Common myeloid progenitor, CD34-positive (primary cell): ENCODE measurements at regions not wholly inside any gene's neighbourhood (a gene's known extent, or its start where the extent isn't known, plus 50 kb on each side); places are given as distances from the start of the nearest gene placed in this dataset.
A peak's percentile ranks its signal among the peaks of the same experiment; 100 is the strongest.

Experiments
- CTCF ChIA-PET: fragments of 350-600 bp; sonication (Branson Sonifier 250); formaldehyde crosslinking; loops from one replicate; lab custom pipeline; 2021; ENCODE audit warnings: antibody characterized with exemption; lab: Charles Lee
- POLR2A ChIA-PET: fragments of 350-600 bp; sonication (Branson Sonifier 250); formaldehyde crosslinking; loops from one replicate; lab custom pipeline; 2021; ENCODE audit warnings: antibody characterized with exemption; lab: Charles Lee
- DNase-seq, 3 donors: peaks; one replicate each; pipeline versions ENCODE4 v3.0.0 to v3.0.0-alpha.2; 2013
- H3K27ac ChIP-seq, 2 experiments: 1 replicate in 1 of 2; 2 replicates in 1 of 2; pipeline ENCODE4 v1.7.0; 2013; ENCODE audit warnings: inconsistent platforms in 2 of 2, low read length in 2 of 2, mild to moderate bottlenecking in 2 of 2, low read depth in 1 of 2, moderate library complexity in 1 of 2; ENCODE audit not compliant: severe bottlenecking in 2 of 2, insufficient read depth in 1 of 2, poor library complexity in 1 of 2
- H3K27me3 ChIP-seq, 5 experiments: replicated peaks in 2 of 5; 1 replicate in 3 of 5; 2 replicates in 2 of 5; pipeline versions ENCODE4 v1.6.1 to v1.7.0; 2013; ENCODE audit warnings: low read length in 4 of 5, mild to moderate bottlenecking in 2 of 5, moderate library complexity in 2 of 5, inconsistent platforms in 1 of 5; ENCODE audit not compliant: insufficient read depth in 5 of 5, control insufficient read depth in 4 of 5
- H3K36me3 ChIP-seq, 4 experiments: 1 replicate in 2 of 4; 2 replicates in 2 of 4; pipeline versions ENCODE4 v1.6.1 to v1.7.0; 2013; ENCODE audit warnings: low read length in 3 of 4, control low read depth in 1 of 4, mild to moderate bottlenecking in 1 of 4; ENCODE audit not compliant: control insufficient read depth in 4 of 4, insufficient read depth in 4 of 4
- H3K4me1 ChIP-seq, 4 experiments: 1 replicate in 3 of 4; 2 replicates in 1 of 4; pipeline versions ENCODE4 v1.6.1 to v1.7.1; 2013; ENCODE audit warnings: low read length in 3 of 4, mild to moderate bottlenecking in 3 of 4, control low read depth in 1 of 4, inconsistent platforms in 1 of 4, moderate library complexity in 1 of 4; ENCODE audit not compliant: control insufficient read depth in 4 of 4, insufficient read depth in 4 of 4; ENCODE audit errors: control extremely low read depth in 1 of 4
- H3K4me3 ChIP-seq, 7 experiments: 1 replicate in 4 of 7; 2 replicates in 3 of 7; pipeline versions ENCODE4 v1.5.1 to v1.7.0; 2013; ENCODE audit warnings: mild to moderate bottlenecking in 7 of 7, low read length in 6 of 7, moderate library complexity in 6 of 7, inconsistent platforms in 2 of 7, low read depth in 2 of 7, control low read depth in 1 of 7; ENCODE audit not compliant: insufficient read depth in 4 of 7, control insufficient read depth in 1 of 7; ENCODE audit errors: extremely low read depth in 1 of 7
- H3K9me3 ChIP-seq, 5 experiments: 1 replicate in 4 of 5; 2 replicates in 1 of 5; pipeline versions ENCODE4 v1.6.1 to v1.7.1; 2013; ENCODE audit warnings: low read length in 4 of 5, mild to moderate bottlenecking in 2 of 5, inconsistent platforms in 1 of 5, low read depth in 1 of 5, moderate library complexity in 1 of 5; ENCODE audit not compliant: control insufficient read depth in 4 of 5, insufficient read depth in 2 of 5; ENCODE audit errors: control extremely low read depth in 1 of 5
- WGBS: methylation state at CpG from one replicate; pipeline ENCODE4 v1.1.5; 2013; ENCODE audit not compliant: insufficient coverage; 5-methylcytosine and 5-hydroxymethylcytosine counted together

DNA sequence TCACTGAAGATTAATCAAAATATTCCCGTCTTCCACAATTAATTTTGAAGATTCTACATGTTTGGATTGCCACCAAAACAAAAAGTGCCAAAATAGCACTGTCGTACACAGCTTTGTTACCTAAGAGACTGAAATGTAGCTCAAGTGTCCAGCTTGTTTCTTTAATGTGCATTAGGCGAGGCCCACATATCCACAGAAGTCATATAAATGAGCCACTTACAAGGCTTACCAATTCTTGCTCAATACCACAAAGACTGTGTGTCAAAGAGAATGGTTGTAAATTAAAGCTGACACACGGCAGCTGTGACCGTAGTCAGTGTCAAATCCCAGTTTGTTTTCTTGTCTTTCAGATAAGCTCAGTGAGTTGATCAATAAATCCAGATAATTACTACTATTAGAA is 639.4 kb upstream of the TBL1XR1 start:
- WGBS: 87% methylated on average over 2 of the region's 5 CpGs
- peak in 2 of 3 donors; percentile 61 to 69 for DNase-seq
- POLR2A ChIA-PET: no interaction called here
- Histone ChIP-seq H3K27ac (no peak overlapping the region), H3K36me3 (no peaks in the 10 kb centered on the region), H3K4me3 (no peak overlapping the region), H3K4me1 (peaks cover 11 to 51% (median 42%) of the 10 kb centered on the region in 4 experiments), H3K9me3 (no peaks in the 10 kb centered on the region), H3K27me3 (no peaks in the 10 kb centered on the region)
- CTCF ChIA-PET: no interaction called here

DNA sequence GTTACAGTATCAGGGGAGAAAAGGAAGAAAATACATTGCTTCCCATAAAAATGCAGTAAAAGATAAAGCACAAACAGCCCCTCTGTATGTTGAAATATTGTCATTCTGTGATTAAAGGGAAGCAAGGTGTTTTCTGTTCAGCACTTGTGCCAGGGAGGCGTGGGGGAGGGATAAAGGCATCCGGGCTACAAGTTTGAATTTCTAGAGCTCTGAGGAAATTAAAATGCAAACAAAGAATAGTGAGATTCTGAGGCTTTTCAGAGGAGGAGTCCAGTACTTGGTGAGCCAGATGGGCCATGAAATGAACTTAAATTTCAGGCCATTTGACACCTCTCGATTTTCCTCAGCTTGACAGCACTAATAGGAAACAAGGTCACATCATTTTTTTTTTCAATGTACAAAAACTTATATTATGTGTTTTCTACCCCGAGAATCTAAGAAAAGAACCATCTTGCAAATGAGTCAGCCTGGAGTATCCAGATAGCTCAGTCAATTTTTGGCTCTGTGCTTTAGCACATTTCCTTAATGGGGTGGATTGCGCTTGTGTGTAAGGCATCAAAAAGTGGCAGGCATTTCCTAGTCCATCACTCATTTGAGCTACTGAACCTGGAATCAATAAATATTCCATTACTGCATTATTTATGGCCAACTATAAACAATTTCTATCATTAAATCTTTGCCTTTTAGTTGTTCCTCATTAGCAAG is 640.8 kb upstream of the TBL1XR1 start:
- CTCF ChIA-PET: no interaction called here
- H3K4me1 ChIP-seq: peaks cover 9 to 48% (median 40%) of the 10 kb centered on the region in 4 experiments
- WGBS: 35% methylated on average over 3 of the region's 5 CpGs

DNA sequence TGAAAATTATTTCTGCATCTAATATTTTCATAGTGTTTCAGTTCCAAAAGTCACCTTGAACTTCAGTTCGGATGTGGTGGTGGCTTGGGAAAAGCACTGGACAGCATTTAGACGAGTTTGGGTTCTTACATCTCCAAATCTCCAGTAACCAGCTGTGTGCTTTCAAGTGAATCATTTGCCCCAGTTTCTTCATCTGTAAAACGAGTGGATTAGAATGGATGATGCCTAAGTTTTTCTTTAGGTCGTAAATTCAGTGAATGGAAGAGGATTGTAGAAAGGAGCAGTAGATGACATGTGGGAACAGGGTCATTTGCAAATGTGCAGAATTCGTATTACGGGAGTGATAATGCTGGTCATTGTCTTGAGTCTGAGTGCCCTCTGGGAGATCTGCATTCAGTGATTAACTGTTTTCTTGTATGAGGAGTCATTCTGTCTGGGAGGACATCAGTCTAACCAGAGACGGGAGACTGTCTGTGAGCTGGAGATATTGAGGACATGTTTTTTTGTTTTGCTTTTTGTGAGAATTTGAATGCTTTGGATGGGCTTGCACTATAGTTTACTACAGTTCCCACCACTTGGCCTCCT is 641.6 kb upstream of the TBL1XR1 start:
- CTCF ChIA-PET: interaction anchor here (1.1 kb wide), 1 partner anchor 13 kb away, joined by 3 read pairs; no protein-coding TSS in a partner anchor
- Histone ChIP-seq H3K27ac (no peak overlapping the region), H3K9me3 (no peaks in the 10 kb centered on the region), H3K4me1 (peaks cover 8 to 47% (median 35%) of the 10 kb centered on the region in 4 experiments), H3K4me3 (no peak overlapping the region), H3K27me3 (no peaks in the 10 kb centered on the region), H3K36me3 (no peaks in the 10 kb centered on the region)
- POLR2A ChIA-PET: no interaction called here
- no peak for DNase-seq
- 100% methylated on average over 6 of the region's 7 CpGs for WGBS

More for the DNA sequence above, 640.8 kb upstream of the TBL1XR1 start:
- Histone ChIP-seq H3K27ac (no peak overlapping the region), H3K36me3 (no peaks in the 10 kb centered on the region), H3K4me3 (no peak overlapping the region), H3K27me3 (no peaks in the 10 kb centered on the region), H3K9me3 (no peaks in the 10 kb centered on the region)
- POLR2A ChIA-PET: interaction anchor here (0.6 kb wide), 1 partner anchor 15 kb away, joined by 4 read pairs; no protein-coding TSS in a partner anchor
- peak in 2 of 3 donors; percentile 46 to 53 for DNase-seq

DNA sequence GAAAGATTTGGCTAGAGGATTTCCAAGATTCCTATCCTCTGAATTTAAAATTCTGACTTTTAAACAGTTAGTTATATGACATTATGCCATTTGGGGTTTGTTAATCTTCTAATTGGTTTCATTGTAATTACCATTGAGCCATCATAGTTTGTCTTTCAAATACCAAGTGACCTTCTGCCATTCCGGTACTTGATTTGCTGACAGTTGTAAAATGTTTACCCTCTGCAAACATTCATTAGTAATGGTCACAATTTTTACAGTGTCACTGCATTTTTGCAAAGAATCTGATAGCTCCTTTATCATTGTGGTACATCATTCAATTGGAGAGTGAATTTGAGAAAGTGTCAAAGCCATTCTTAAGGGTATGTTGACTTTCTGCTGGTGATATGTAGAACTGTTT is 645.0 kb upstream of the TBL1XR1 start:
- Histone ChIP-seq H3K4me1 (peaks cover 8 to 23% (median 15%) of the 10 kb centered on the region in 4 experiments), H3K4me3 (no peak overlapping the region), H3K36me3 (no peaks in the 10 kb centered on the region), H3K9me3 (no peaks in the 10 kb centered on the region), H3K27me3 (no peaks in the 10 kb centered on the region), H3K27ac (no peak overlapping the region)
- CTCF ChIA-PET: no interaction called here
- no CpG with 5 or more reads among the region's 1 CpG for WGBS
- POLR2A ChIA-PET: no interaction called here
- no peak for DNase-seq

DNA sequence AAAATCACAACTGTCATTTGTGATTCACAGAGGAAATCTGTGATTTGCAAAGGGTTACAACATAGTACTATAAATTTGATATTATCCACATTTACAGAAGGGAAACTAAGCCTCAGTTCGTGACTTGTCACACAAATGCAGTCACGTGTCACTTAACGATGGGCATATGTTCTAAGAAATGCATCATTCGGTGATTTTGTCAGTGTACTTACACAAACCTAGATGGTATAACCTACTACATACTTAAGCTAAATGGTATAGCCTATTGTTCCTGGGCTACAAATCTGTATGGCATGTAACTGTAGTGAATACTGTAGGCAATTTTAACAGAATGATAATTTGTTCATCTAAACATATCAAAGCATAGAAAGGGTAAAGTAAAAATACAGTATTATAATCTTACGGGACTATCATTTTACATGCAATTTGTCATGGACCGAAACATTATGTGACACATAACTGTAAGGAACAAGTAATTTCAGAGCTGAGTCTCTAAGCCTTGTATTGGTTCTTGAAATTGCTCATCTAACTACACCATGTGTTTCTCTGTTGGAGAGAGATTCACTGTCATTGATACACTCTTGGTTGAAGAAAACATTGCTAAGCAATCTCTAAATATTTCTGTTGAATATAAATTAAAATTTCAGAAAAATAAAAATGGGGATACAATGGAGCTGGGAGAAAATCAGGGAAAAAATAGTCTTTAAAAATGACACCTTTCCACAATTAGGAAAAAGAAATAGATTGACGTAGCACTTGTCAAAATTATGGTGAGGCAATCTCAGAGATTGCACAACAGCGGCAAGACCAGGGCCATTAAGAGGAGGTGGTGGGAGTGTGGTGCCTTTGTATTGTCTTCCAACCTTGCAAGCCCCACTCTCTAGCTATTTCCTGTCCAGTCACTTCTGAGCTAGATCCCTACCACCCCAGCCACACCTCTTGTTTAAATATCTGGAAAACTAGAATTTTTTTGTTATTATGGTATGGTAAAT is 645.8 kb upstream of the TBL1XR1 start:
- CTCF ChIA-PET: interaction anchor here (2.0 kb wide), 1 partner anchor 8 kb away, joined by 6 read pairs; no protein-coding TSS in a partner anchor
- H3K4me3 ChIP-seq: no peak overlapping the region
- POLR2A ChIA-PET: no interaction called here
- 100% methylated on average over 3 of the region's 8 CpGs for WGBS
- no peaks in the 10 kb centered on the region for H3K36me3 ChIP-seq
- no peak for DNase-seq
- no peak overlapping the region for H3K27ac ChIP-seq
- peaks cover 3 to 16% (median 8%) of the 10 kb centered on the region in 4 experiments for H3K4me1 ChIP-seq
- no peaks in the 10 kb centered on the region for H3K27me3 ChIP-seq
- peaks cover 0 to 3% (median 0%) of the 10 kb centered on the region in 5 experiments for H3K9me3 ChIP-seq

DNA sequence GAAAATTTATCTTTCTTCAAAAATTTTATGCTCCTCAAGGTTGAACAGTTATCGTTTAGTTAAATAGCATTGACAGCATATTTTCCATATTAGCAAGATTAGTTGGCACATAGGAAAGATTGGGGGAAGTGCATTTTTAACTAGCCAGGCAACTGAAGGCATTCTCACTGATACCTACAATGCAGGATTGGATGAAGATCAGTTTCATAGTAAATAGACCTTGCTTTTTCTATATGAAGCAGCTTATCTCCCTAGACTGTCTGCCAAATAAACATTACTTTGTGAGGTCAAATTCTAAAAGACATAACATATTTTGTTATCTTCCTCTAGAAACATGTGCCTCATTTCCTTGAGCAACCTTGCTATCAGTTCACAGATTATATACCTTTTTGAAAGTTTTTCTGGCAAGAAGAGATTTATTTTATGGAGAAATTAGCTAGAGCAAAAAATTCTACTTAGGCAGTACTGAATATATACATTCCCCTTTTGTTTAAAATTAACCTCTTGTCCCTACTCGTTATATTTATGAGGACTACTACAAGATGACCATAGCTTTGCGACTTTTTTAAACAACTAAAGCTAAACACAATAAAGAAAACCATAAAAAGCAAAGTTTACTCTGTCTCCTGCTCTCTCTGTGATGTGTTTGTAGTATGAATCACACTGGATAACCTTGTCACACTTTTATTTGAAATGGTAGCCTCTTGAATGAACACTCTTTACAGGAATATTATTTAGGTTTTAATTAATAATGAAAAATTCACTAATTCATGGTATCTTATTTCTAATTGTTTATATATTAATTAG is 654.9 kb upstream of the TBL1XR1 start:
- Histone ChIP-seq H3K36me3 (no peaks in the 10 kb centered on the region), H3K27me3 (no peaks in the 10 kb centered on the region), H3K27ac (no peak overlapping the region), H3K4me1 (no peaks in the 10 kb centered on the region), H3K9me3 (peaks cover 0 to 3% (median 0%) of the 10 kb centered on the region in 5 experiments), H3K4me3 (no peak overlapping the region)
- POLR2A ChIA-PET: no interaction called here
- WGBS: no CpG with 5 or more reads among the region's 3 CpGs
- DNase-seq: peak in 2 of 3 donors; percentile 22 to 53
- CTCF ChIA-PET: interaction anchor here (1.1 kb wide), 1 partner anchor 8 kb away, joined by 3 read pairs; no protein-coding TSS in a partner anchor
